Lung (tissue), 11 donors: ENCODE measurements at regions not wholly inside any gene's neighbourhood (a gene's known extent, or its start where the extent isn't known, plus 50 kb on each side); places are given as distances from the start of the nearest gene placed in this dataset.

Experiments used
- ATAC-seq: fragments of 200-7000 bp; cut with Tn5 transposase; one replicate; pipeline ENCODE4 v1.9.1; 2020; ENCODE audit warnings: moderate number of reproducible peaks; ENCODE audit not compliant: insufficient read depth, low FRiP score
- DNase-seq, 3 donors: peaks; one replicate each; pipeline ENCODE4 v3.0.0-alpha.2; 2013 to 2017
- H3K27ac ChIP-seq, 2 donors: one replicate each; pipeline ENCODE4 v1.5.1; 2013; ENCODE audit warnings: mild to moderate bottlenecking in 2 of 2, moderate library complexity in 2 of 2, control low read depth in 1 of 2, inconsistent platforms in 1 of 2, low read depth in 1 of 2, low read length in 1 of 2
- H3K27me3 ChIP-seq, 3 donors: one replicate each; pipeline ENCODE4 v1.5.1; 2013; ENCODE audit warnings: low read length in 2 of 3; ENCODE audit not compliant: control insufficient read depth in 3 of 3, insufficient read depth in 3 of 3
- H3K36me3 ChIP-seq, 4 donors: one replicate each; pipeline ENCODE4 v1.5.1; 2013; ENCODE audit warnings: low read length in 4 of 4, mild to moderate bottlenecking in 1 of 4, moderate library complexity in 1 of 4; ENCODE audit not compliant: control insufficient read depth in 4 of 4, insufficient read depth in 4 of 4
- H3K4me1 ChIP-seq, 5 donors: one replicate each; pipeline ENCODE4 v1.5.1; 2013; ENCODE audit warnings: low read length in 5 of 5, mild to moderate bottlenecking in 2 of 5, moderate library complexity in 1 of 5; ENCODE audit not compliant: control insufficient read depth in 5 of 5, insufficient read depth in 5 of 5
- H3K4me3 ChIP-seq: one replicate; pipeline ENCODE4 v1.5.1; 2013; ENCODE audit warnings: mild to moderate bottlenecking, control low read depth, moderate library complexity
- H3K9ac ChIP-seq, 2 donors: one replicate each; pipeline ENCODE4 v1.5.1; 2013; ENCODE audit warnings: low read length in 2 of 2, control low read depth in 1 of 2; ENCODE audit not compliant: insufficient read depth in 1 of 2
- H3K9me3 ChIP-seq, 4 donors: one replicate each; pipeline ENCODE4 v1.5.1; 2013; ENCODE audit warnings: low read length in 3 of 4, mild to moderate bottlenecking in 1 of 4, moderate library complexity in 1 of 4; ENCODE audit not compliant: control insufficient read depth in 4 of 4, insufficient read depth in 3 of 4
- CTCF ChIP-seq: IDR thresholded peaks from 2 replicates; pipeline ENCODE4 v1.5.1; 2012; ENCODE audit warnings: mild to moderate bottlenecking; ENCODE audit errors: control extremely low read depth, extremely low read depth
- WGBS, 2 donors: extraction: QIAGEN DNeasy Blood & Tissue Kit; methylation state at CpG; one replicate each; pipeline ENCODE4 v1.1.7; 2013; 5-methylcytosine and 5-hydroxymethylcytosine counted together
- donor health status: control.
- donor health status: control.
- donor health status: Bipolar disorder and iron deficiency.
- donor health status: healthy.
- donor health status: DM: yes; HTN: yes; CAD: no.

GRCh38 chr18:77911971-77912605 is 662.4 kb downstream of the GALR1 start:
- Histone ChIP-seq H3K4me1 (no peaks in the 10 kb centered on the region), H3K27ac (no peak overlapping the region), H3K4me3 (no peak overlapping the region), H3K9me3 (no peaks in the 10 kb centered on the region), H3K36me3 (no peaks in the 10 kb centered on the region), H3K27me3 (peaks cover 0 to 18% (median 2%) of the 10 kb centered on the region in 3 donors), H3K9ac (no peak overlapping the region)
- TF ChIP-seq CTCF = no peak
- WGBS, 2 donors = 65 to 66% methylated on average over 20 of the region's 20 CpGs
- ATAC-seq (no peak), DNase-seq (no peak)

- no peak overlapping the region for H3K4me3 ChIP-seq
- H3K4me1 ChIP-seq = no peaks in the 10 kb centered on the region
- H3K9ac ChIP-seq = no peak overlapping the region
- H3K36me3 ChIP-seq = no peaks in the 10 kb centered on the region
- ATAC-seq (no peak), DNase-seq (no peak)
- no peaks in the 10 kb centered on the region for H3K9me3 ChIP-seq
- TF ChIP-seq CTCF = no peak
- H3K27me3 ChIP-seq = no peaks in the 10 kb centered on the region
- 83 to 87% methylated on average over 5 of the region's 5 CpGs for WGBS, 2 donors
- H3K27ac ChIP-seq = no peak overlapping the region
These were observed 669.1 kb downstream of the GALR1 start for GRCh38 chr18:77918730-77919129.

DNA sequence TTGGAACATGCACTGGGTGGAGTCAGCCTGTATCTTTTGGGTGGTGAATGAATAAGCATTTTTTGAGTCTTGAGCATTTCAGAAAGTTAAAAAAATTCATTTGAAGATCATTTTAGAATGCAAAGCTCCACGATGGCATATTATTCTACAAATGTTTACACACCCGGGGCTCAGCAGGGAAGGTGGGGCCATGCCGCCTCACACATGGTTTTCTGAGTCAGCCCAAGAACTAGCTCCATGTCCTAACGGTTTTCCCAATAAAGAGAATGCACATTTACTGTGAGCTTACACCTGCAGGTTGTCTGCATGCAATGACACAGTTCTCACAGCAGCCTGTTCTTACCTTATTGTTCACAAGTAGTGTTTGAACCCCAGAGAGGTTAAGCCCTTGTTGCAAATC is 670.3 kb downstream of the GALR1 start:
- TF ChIP-seq CTCF = no peak
- 70 to 81% methylated on average over 4 of the region's 4 CpGs for WGBS, 2 donors
- no peaks in the 10 kb centered on the region for H3K27me3 ChIP-seq
- no peaks in the 10 kb centered on the region for H3K36me3 ChIP-seq
- DNase-seq (no peak), ATAC-seq (no peak)
- no peaks in the 10 kb centered on the region for H3K4me1 ChIP-seq
- no peak overlapping the region for H3K4me3 ChIP-seq
- no peak overlapping the region for H3K27ac ChIP-seq
- no peak overlapping the region for H3K9ac ChIP-seq
- no peaks in the 10 kb centered on the region for H3K9me3 ChIP-seq

DNA sequence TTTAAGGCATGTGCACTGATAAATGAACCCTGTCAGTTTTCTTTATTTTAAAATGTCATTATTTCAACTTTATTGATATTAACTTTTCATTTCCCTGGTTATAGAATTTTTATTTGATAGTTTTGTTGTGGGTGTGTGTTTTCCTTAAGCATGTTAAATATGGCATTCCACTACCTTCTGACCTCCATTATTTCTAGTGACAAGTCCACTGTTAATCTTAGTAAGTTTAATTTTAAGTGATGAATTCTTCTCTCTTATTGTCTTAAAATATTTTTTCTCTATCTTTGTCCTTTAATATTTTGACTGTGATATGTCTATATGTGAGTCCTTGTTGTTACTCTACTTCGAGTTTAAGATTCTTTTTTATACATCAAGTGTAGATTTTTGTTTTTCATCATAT is 685.7 kb downstream of the GALR1 start:
- Histone ChIP-seq H3K9ac (no peak overlapping the region), H3K4me1 (no peaks in the 10 kb centered on the region), H3K9me3 (no peaks in the 10 kb centered on the region), H3K4me3 (no peak overlapping the region), H3K27ac (no peak overlapping the region), H3K27me3 (no peaks in the 10 kb centered on the region), H3K36me3 (no peaks in the 10 kb centered on the region)
- TF ChIP-seq CTCF = no peak
- no peak for ATAC-seq
- WGBS, 2 donors = 74 to 77% methylated on average over 1 of the region's 1 CpG
- DNase-seq = no peak
